ENCODE measurements at regions not wholly inside any gene's neighbourhood (a gene's known extent, or its start where the extent isn't known, plus 50 kb on each side); places are given as distances from the start of the nearest gene placed in this dataset.

DNA sequence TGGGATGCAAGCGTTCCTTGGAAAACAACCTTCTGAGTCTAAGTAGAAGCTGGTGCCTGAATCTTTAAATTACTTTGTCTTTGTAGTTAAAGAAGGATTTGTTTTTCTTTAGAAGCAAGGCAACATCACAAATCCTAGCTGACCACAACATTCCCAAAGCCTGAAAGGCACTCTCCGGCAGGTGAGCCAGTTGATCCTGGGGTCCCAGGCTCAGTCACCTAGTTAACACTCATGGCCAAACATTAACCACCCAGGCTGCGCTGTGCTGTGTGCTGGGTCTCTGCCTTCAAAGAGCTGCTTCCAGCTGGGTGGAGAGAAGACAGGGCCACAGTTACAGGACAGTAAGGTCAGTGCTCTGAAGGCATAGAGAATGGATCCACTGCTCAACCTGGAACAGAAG is 120.0 kb upstream of the TRIB2 start:
- H3K27ac Mint-ChIP-seq: no peak overlapping the region
- ATAC-seq (ENCODE audit: low read depth in 2 of 2) (no peak), DNase-seq (no peak)
- Histone ChIP-seq H3K4me1 (ENCODE audit: control insufficient read depth, insufficient read depth, low read length, poor library complexity, severe bottlenecking) (no peaks in the 10 kb centered on the region), H3K27ac (ENCODE audit: insufficient read depth, low read length, poor library complexity, severe bottlenecking) (no peak overlapping the region), H3K36me3 (ENCODE audit: control insufficient read depth, insufficient read depth, low read length) (no peaks in the 10 kb centered on the region), H3K9me3 (ENCODE audit: control insufficient read depth in 2 of 2, low read length in 2 of 2) (no peaks in the 10 kb centered on the region), H3K4me3 (ENCODE audit: low read depth, low read length) (no peak overlapping the region), H3K27me3 (ENCODE audit: control insufficient read depth, insufficient read depth, low read length) (no peaks in the 10 kb centered on the region)
- H3K27me3 Mint-ChIP-seq: no peaks in the 10 kb centered on the region
- peaks cover 0 to 3% (median under 1%) of the 10 kb centered on the region in 7 donors for H3K9me3 Mint-ChIP-seq
- H3K4me3 Mint-ChIP-seq: no peak overlapping the region
- H3K36me3 Mint-ChIP-seq: peaks cover 1% of the 10 kb centered on the region
- peaks cover 0 to 16% (median 2%) of the 10 kb centered on the region in 4 donors for H3K4me1 Mint-ChIP-seq

DNA sequence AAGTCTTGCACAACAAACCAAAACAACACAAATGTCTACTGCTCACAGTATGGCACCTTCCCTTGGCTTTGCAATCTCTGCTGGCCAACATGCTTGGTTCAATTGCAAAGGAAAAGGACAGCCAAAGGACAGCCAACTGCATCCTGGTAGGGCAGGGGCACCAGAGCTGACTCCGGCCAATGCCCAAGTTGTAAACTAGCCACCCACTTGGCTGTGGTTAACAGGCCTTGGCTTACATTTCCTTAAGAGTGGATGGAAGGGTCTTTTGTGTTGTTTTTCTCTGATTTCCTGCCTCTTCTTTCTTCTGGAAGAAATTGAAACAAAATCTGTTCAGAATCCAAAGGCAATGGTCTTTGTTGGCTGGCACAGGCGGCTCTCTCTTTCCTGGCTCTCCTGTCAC is 119.1 kb upstream of the TRIB2 start:
- peaks cover 0 to 8% (median 2%) of the 10 kb centered on the region in 4 donors for H3K4me1 Mint-ChIP-seq
- Histone ChIP-seq H3K4me1 (ENCODE audit: control insufficient read depth, insufficient read depth, low read length, poor library complexity, severe bottlenecking) (no peaks in the 10 kb centered on the region), H3K27me3 (ENCODE audit: control insufficient read depth, insufficient read depth, low read length) (no peaks in the 10 kb centered on the region), H3K4me3 (ENCODE audit: low read depth, low read length) (no peak overlapping the region), H3K9me3 (ENCODE audit: control insufficient read depth in 2 of 2, low read length in 2 of 2) (no peaks in the 10 kb centered on the region), H3K36me3 (ENCODE audit: control insufficient read depth, insufficient read depth, low read length) (no peaks in the 10 kb centered on the region), H3K27ac (ENCODE audit: insufficient read depth, low read length, poor library complexity, severe bottlenecking) (no peak overlapping the region)
- no peak for DNase-seq
- H3K27me3 Mint-ChIP-seq: no peaks in the 10 kb centered on the region
- peaks cover 0 to 4% (median 2%) of the 10 kb centered on the region in 7 donors for H3K9me3 Mint-ChIP-seq
- no peak overlapping the region for H3K27ac Mint-ChIP-seq
- H3K4me3 Mint-ChIP-seq: no peak overlapping the region
- no peak for ATAC-seq (ENCODE audit: low read depth in 2 of 2)
- H3K36me3 Mint-ChIP-seq: peaks cover 4% of the 10 kb centered on the region

DNA sequence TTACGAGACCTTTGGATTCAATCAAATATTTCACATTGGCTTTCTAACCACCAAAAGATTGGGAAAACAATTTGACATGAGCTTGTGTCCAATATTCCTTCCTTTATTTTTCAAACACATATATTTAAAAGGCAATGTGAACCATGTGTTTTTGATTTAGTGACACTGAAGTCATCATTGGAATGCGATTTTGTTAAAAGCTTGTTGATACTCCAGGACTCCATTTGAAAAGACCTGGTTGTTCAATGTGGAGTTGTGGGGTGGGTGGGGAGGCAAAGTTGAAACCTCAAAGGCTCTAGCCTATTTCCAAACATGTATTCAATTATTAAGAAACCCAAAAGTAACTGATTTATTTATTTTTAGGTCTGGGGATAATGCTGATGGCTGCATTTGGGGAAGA is 114.1 kb upstream of the TRIB2 start:
- no peak for DNase-seq
- Histone ChIP-seq H3K27ac (ENCODE audit: insufficient read depth, low read length, poor library complexity, severe bottlenecking) (no peak overlapping the region), H3K4me1 (ENCODE audit: control insufficient read depth, insufficient read depth, low read length, poor library complexity, severe bottlenecking) (peaks cover 9% of the 10 kb centered on the region), H3K9me3 (ENCODE audit: control insufficient read depth in 2 of 2, low read length in 2 of 2) (no peaks in the 10 kb centered on the region), H3K27me3 (ENCODE audit: control insufficient read depth, insufficient read depth, low read length) (no peaks in the 10 kb centered on the region), H3K4me3 (ENCODE audit: low read depth, low read length) (no peak overlapping the region), H3K36me3 (ENCODE audit: control insufficient read depth, insufficient read depth, low read length) (no peaks in the 10 kb centered on the region)
- Mint-ChIP-seq H3K4me3 (no peak overlapping the region), H3K4me1 (peaks cover 9 to 30% (median 19%) of the 10 kb centered on the region in 4 donors), H3K9me3 (peaks cover 0 to 3% (median 0%) of the 10 kb centered on the region in 7 donors), H3K36me3 (peaks cover 4% of the 10 kb centered on the region), H3K27me3 (no peaks in the 10 kb centered on the region), H3K27ac (no peak overlapping the region)
- no peak for ATAC-seq (ENCODE audit: low read depth in 2 of 2)

DNA sequence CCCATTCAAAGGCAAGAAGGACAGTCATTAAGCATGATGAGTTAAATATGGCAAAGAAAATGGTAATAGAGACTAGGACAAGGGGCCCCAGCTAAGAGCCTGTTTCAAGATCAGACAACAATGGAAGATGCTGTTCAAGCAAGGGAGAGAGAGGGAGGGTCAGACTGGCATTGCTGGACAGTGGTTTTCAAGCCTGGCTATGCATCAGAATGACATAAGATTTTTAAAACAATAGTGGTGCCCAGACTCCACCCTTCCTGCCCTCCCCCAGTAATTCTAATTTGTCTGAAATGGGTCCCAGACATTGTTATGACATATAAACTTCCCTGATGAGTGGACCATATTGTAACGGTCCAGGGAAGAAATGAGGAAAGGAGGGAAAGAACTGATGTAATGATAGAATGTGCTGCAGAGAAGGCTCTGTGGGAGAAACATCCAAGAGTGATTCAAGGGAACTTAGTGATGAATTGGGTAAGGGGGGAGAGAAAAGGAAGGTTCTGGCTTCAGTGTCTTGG is 112.9 kb upstream of the TRIB2 start:
- Mint-ChIP-seq H3K27ac (peak overlapping the region in 1 of 3 donors; percentile 60), H3K9me3 (peaks cover 0 to 3% (median 0%) of the 10 kb centered on the region in 7 donors), H3K27me3 (no peaks in the 10 kb centered on the region), H3K4me3 (no peak overlapping the region), H3K36me3 (peaks cover 4% of the 10 kb centered on the region), H3K4me1 (peaks cover 6 to 28% (median 20%) of the 10 kb centered on the region in 4 donors)
- Histone ChIP-seq H3K27ac (ENCODE audit: insufficient read depth, low read length, poor library complexity, severe bottlenecking) (no peak overlapping the region), H3K9me3 (ENCODE audit: control insufficient read depth in 2 of 2, low read length in 2 of 2) (no peaks in the 10 kb centered on the region), H3K36me3 (ENCODE audit: control insufficient read depth, insufficient read depth, low read length) (no peaks in the 10 kb centered on the region), H3K27me3 (ENCODE audit: control insufficient read depth, insufficient read depth, low read length) (no peaks in the 10 kb centered on the region), H3K4me1 (ENCODE audit: control insufficient read depth, insufficient read depth, low read length, poor library complexity, severe bottlenecking) (peaks cover 9% of the 10 kb centered on the region), H3K4me3 (ENCODE audit: low read depth, low read length) (no peak overlapping the region)
- ATAC-seq (ENCODE audit: low read depth in 2 of 2) (no peak), DNase-seq (no peak)

DNA sequence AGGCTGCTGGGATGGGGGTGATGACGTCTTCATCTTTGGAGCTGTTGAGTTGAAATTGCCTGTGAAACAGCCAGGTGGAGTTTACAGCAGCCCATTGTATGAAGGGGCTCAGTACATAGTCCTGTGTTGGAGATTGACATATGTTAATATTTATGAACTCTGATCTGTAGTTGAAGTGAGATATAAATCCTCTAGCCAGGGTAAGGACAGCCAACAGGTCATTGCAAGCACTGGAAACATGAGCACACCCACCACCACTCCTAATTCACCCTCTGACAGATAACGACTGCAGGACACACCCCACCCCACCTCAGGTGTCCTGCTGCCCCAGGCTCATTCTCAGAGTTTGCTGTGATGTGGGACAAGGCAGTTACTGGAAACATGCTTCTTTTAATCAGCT is 112.4 kb upstream of the TRIB2 start:
- Mint-ChIP-seq H3K36me3 (peaks cover 4% of the 10 kb centered on the region), H3K27me3 (no peaks in the 10 kb centered on the region), H3K9me3 (peaks cover 0 to 3% (median 0%) of the 10 kb centered on the region in 7 donors), H3K27ac (peak overlapping the region in 1 of 3 donors; percentile 70), H3K4me3 (no peak overlapping the region), H3K4me1 (peaks cover 6 to 28% (median 20%) of the 10 kb centered on the region in 4 donors)
- peaks cover 9% of the 10 kb centered on the region for H3K4me1 ChIP-seq (ENCODE audit: control insufficient read depth, insufficient read depth, low read length, poor library complexity, severe bottlenecking)
- no peaks in the 10 kb centered on the region for H3K36me3 ChIP-seq (ENCODE audit: control insufficient read depth, insufficient read depth, low read length)
- no peak overlapping the region for H3K4me3 ChIP-seq (ENCODE audit: low read depth, low read length)
- DNase-seq: no peak
- H3K27me3 ChIP-seq (ENCODE audit: control insufficient read depth, insufficient read depth, low read length): no peaks in the 10 kb centered on the region
- no peaks in the 10 kb centered on the region for H3K9me3 ChIP-seq (ENCODE audit: control insufficient read depth in 2 of 2, low read length in 2 of 2)
- no peak overlapping the region for H3K27ac ChIP-seq (ENCODE audit: insufficient read depth, low read length, poor library complexity, severe bottlenecking)
- ATAC-seq (ENCODE audit: low read depth in 2 of 2): no peak

DNA sequence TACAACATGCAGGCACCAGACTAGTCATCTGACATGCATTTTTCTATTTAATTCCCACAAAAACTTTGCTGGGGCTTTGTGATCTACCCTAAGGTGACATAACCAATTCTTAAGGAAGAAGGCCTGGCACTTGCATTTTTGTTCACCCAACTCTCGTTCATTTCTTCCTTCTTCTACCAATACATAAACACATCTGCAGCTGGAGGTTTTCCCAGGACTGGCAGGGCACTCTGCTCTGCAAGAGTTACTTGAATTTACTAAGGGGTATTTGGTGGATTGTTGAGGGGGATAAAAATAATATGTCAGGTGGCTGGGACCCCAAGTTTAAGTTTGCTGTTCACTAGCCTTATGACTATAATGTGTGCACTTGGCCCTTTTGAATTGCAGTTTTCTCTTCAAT is 111.4 kb upstream of the TRIB2 start:
- Histone ChIP-seq H3K27ac (ENCODE audit: insufficient read depth, low read length, poor library complexity, severe bottlenecking) (no peak overlapping the region), H3K36me3 (ENCODE audit: control insufficient read depth, insufficient read depth, low read length) (no peaks in the 10 kb centered on the region), H3K4me3 (ENCODE audit: low read depth, low read length) (no peak overlapping the region), H3K27me3 (ENCODE audit: control insufficient read depth, insufficient read depth, low read length) (no peaks in the 10 kb centered on the region), H3K4me1 (ENCODE audit: control insufficient read depth, insufficient read depth, low read length, poor library complexity, severe bottlenecking) (peaks cover 9% of the 10 kb centered on the region), H3K9me3 (ENCODE audit: control insufficient read depth in 2 of 2, low read length in 2 of 2) (peaks cover 0 to 4% of the 10 kb centered on the region in 2 experiments)
- DNase-seq (no peak), ATAC-seq (ENCODE audit: low read depth in 2 of 2) (no peak)
- Mint-ChIP-seq H3K4me3 (no peak overlapping the region), H3K27me3 (no peaks in the 10 kb centered on the region), H3K36me3 (peaks cover 4% of the 10 kb centered on the region), H3K27ac (no peak overlapping the region), H3K4me1 (peaks cover 6 to 28% (median 20%) of the 10 kb centered on the region in 4 donors), H3K9me3 (peaks cover 0 to 3% (median 0%) of the 10 kb centered on the region in 7 donors)

DNA sequence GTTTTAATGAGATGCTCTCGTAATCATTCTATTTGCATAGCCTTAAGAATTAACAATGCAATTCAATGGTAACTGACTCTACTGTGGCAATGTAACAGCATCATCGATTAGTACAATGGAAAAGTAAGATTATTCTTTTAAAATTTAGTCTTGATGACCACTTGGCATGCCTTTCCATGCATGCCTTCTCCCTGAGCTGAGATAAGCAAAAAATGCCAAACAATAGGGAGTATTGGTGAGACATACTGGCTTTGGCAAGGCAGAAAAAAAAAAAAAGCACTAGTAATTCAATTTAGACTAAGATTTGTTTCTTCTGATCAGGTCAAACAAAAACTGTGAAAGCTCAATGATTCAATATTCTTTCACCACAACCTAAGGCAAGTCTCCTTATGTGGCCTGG is 110.8 kb upstream of the TRIB2 start:
- Histone ChIP-seq H3K36me3 (ENCODE audit: control insufficient read depth, insufficient read depth, low read length) (no peaks in the 10 kb centered on the region), H3K4me1 (ENCODE audit: control insufficient read depth, insufficient read depth, low read length, poor library complexity, severe bottlenecking) (peaks cover 9% of the 10 kb centered on the region), H3K9me3 (ENCODE audit: control insufficient read depth in 2 of 2, low read length in 2 of 2) (peaks cover 0 to 5% of the 10 kb centered on the region in 2 experiments), H3K27me3 (ENCODE audit: control insufficient read depth, insufficient read depth, low read length) (no peaks in the 10 kb centered on the region), H3K4me3 (ENCODE audit: low read depth, low read length) (no peak overlapping the region), H3K27ac (ENCODE audit: insufficient read depth, low read length, poor library complexity, severe bottlenecking) (no peak overlapping the region)
- Mint-ChIP-seq H3K9me3 (peaks cover 0 to 3% (median 0%) of the 10 kb centered on the region in 7 donors), H3K36me3 (peaks cover 4% of the 10 kb centered on the region), H3K27me3 (no peaks in the 10 kb centered on the region), H3K27ac (no peak overlapping the region), H3K4me3 (no peak overlapping the region), H3K4me1 (peaks cover 6 to 28% (median 20%) of the 10 kb centered on the region in 4 donors)
- no peak for DNase-seq
- no peak for ATAC-seq (ENCODE audit: low read depth in 2 of 2)

DNA sequence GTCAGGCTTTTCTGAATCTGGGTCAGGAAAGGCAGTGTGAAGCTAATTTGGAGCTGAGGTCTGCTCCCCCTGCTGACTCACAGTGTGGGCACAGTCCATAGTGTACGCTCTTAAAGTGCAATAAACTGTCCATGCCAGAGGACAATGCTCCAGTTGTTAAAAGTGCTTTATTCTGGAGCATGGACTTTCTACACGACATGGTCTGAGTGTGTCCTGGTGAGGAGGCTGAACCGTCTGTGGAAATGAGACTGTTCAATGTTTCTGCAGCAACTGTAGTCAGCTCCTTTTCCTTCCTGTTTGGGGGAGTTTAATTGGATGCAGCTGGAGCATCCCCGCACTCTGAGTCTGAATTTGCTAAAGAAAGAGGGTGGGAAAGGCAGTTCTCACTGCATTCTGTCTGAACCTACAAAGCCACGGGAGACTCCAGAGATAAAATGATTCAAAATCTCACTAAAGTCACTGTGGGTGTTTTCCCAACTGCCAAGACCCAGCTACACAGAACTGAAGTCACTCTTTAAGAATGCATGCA is 110.2 kb upstream of the TRIB2 start:
- no peak for DNase-seq
- Histone ChIP-seq H3K36me3 (ENCODE audit: control insufficient read depth, insufficient read depth, low read length) (no peaks in the 10 kb centered on the region), H3K4me1 (ENCODE audit: control insufficient read depth, insufficient read depth, low read length, poor library complexity, severe bottlenecking) (peaks cover 9% of the 10 kb centered on the region), H3K27me3 (ENCODE audit: control insufficient read depth, insufficient read depth, low read length) (no peaks in the 10 kb centered on the region), H3K9me3 (ENCODE audit: control insufficient read depth in 2 of 2, low read length in 2 of 2) (peaks cover 0 to 5% of the 10 kb centered on the region in 2 experiments), H3K4me3 (ENCODE audit: low read depth, low read length) (no peak overlapping the region), H3K27ac (ENCODE audit: insufficient read depth, low read length, poor library complexity, severe bottlenecking) (no peak overlapping the region)
- Mint-ChIP-seq H3K27me3 (no peaks in the 10 kb centered on the region), H3K36me3 (peaks cover 4% of the 10 kb centered on the region), H3K9me3 (peaks cover 0 to 3% (median 0%) of the 10 kb centered on the region in 7 donors), H3K27ac (no peak overlapping the region), H3K4me1 (peaks cover 6 to 28% (median 21%) of the 10 kb centered on the region in 4 donors), H3K4me3 (no peak overlapping the region)
- peak; percentile 50 to 59 for ATAC-seq (ENCODE audit: low read depth in 2 of 2)

Data from CD4-positive, CD25-positive, alpha-beta regulatory T cell (primary cell).